Gastrocnemius medialis (tissue), 4 donors: ENCODE measurements at regions not wholly inside any gene's neighbourhood (a gene's known extent, or its start where the extent isn't known, plus 50 kb on each side); places are given as distances from the start of the nearest gene placed in this dataset.

Experiments
- ATAC-seq, 2 donors: fragments of 150-250 bp; one replicate each; pipeline ENCODE4 v1.9.1; 2016
- DNase-seq, 2 donors: peaks; one replicate each; pipeline ENCODE4 v3.0.0-alpha.2; 2019
- H3K27ac ChIP-seq, 4 donors: fragments of 200-600 bp; sonication (generic); 1 replicate in 1 of 4; 2 replicates in 3 of 4; pipeline ENCODE4 v1.5.1; 2016 to 2018; ENCODE audit warnings: mild to moderate bottlenecking in 2 of 4, moderate library complexity in 1 of 4
- H3K27me3 ChIP-seq, 3 donors: fragments of 200-600 bp; sonication (generic) in 2 of 3; 1 replicate in 1 of 3; 2 replicates in 2 of 3; pipeline versions ENCODE4 v1.5.1 to v1.6.0; 2016 to 2019; ENCODE audit warnings: mild to moderate bottlenecking in 1 of 3, moderate library complexity in 1 of 3
- H3K36me3 ChIP-seq, 2 donors: fragments of 200-600 bp; sonication (generic) in 1 of 2; one replicate each; pipeline ENCODE4 v1.5.1; 2017 to 2018
- H3K4me1 ChIP-seq, 2 donors: fragments of 200-600 bp; sonication (generic) in 1 of 2; one replicate each; pipeline ENCODE4 v1.5.1; 2016 to 2017; ENCODE audit warnings: mild to moderate bottlenecking in 2 of 2
- H3K4me3 ChIP-seq, 4 donors: fragments of 200-600 bp; sonication (generic) in 3 of 4; 1 replicate in 1 of 4; 2 replicates in 3 of 4; pipeline ENCODE4 v1.5.1; 2016 to 2019; ENCODE audit warnings: mild to moderate bottlenecking in 2 of 4
- H3K9me3 ChIP-seq, 3 donors: fragments of 200-600 bp; sonication (generic) in 2 of 3; 1 replicate in 1 of 3; 2 replicates in 2 of 3; pipeline ENCODE4 v1.5.1; 2016 to 2019
- POLR2A ChIP-seq, 2 donors: fragments of 450-650 bp; IDR thresholded peaks; one replicate each; pipeline ENCODE4 v1.6.1; 2017; ENCODE audit warnings: antibody characterized with exemption in 2 of 2, mild to moderate bottlenecking in 2 of 2, moderate library complexity in 2 of 2
- in situ Hi-C, 4 donors: fragments of 200-750 bp; cut with MboI; loops; one replicate each; pipeline versions ENCODE4 v1.15.0 to v1.8.0; 2017; ENCODE audit warnings: low sequenced_read_pairs in 4 of 4
- intact Hi-C: fragments of 100-400 bp; cut with DNase I; formaldehyde crosslinking; loops from one replicate; pipeline ENCODE4 v1.15.1; 2023; ENCODE audit warnings: low total_unique reads
- TF ChIP-seq, protein P1 (sequence below), 5 experiments: fragments of 450-650 bp in 3 of 5; fragments of 200-600 bp in 2 of 5; sonication (generic) in 2 of 5; IDR thresholded peaks in 4 of 5; conservative IDR thresholded peaks in 1 of 5; 1 replicate in 4 of 5; 2 replicates in 1 of 5; pipeline ENCODE4 v1.5.1; 2016 to 2019; ENCODE audit warnings: antibody characterized with exemption in 5 of 5, mild to moderate bottlenecking in 3 of 5, moderate library complexity in 3 of 5

DNA sequence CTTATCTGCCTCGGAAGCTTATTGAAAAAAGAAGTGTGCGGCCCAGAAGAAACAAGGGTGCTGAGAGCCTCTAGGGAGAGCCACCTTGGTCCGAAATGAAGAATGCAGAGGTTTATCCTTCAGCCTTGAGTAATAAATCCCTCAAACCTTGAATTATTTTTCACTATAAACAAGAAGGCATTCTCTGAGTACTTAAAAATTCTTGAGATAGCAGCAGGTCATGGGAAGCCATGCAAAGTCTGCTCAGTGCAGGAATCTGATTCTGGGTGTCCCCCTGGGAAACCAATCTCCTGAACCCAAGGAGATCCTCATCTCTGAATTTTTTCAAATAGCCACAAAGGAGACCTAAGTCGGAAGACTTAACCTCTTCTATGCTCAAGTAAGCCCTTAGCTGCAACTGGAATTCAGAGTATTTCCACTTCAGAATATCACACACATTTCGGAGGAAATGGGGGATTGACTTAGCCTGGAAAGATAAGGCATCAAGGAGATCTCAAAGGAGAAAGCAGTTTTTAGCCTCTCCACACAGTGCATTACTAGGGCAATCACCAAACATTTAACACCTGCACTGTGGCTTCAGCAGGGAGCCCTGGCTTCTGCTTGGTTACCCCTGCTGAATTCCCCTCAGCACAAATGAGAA, 365.0 kb downstream of the ETS1 start:
- intact Hi-C loops (no loop called here), in situ Hi-C loops (no loop called here)
- Histone ChIP-seq H3K27me3 (no peaks in the 10 kb centered on the region), H3K36me3 (no peaks in the 10 kb centered on the region), H3K4me1 (no peaks in the 10 kb centered on the region), H3K9me3 (no peaks in the 10 kb centered on the region), H3K27ac (no peak overlapping the region), H3K4me3 (no peak overlapping the region)
- ATAC-seq: no peak
- TF ChIP-seq, protein P1, sequence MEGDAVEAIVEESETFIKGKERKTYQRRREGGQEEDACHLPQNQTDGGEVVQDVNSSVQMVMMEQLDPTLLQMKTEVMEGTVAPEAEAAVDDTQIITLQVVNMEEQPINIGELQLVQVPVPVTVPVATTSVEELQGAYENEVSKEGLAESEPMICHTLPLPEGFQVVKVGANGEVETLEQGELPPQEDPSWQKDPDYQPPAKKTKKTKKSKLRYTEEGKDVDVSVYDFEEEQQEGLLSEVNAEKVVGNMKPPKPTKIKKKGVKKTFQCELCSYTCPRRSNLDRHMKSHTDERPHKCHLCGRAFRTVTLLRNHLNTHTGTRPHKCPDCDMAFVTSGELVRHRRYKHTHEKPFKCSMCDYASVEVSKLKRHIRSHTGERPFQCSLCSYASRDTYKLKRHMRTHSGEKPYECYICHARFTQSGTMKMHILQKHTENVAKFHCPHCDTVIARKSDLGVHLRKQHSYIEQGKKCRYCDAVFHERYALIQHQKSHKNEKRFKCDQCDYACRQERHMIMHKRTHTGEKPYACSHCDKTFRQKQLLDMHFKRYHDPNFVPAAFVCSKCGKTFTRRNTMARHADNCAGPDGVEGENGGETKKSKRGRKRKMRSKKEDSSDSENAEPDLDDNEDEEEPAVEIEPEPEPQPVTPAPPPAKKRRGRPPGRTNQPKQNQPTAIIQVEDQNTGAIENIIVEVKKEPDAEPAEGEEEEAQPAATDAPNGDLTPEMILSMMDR (IDR thresholded peaks at IDR 0.05 in 4 of 5, conservative IDR thresholded peaks at IDR 0.05 in 1 of 5): no peak
- TF ChIP-seq POLR2A (IDR thresholded peaks at IDR 0.05): no peak
- no peak for DNase-seq

DNA sequence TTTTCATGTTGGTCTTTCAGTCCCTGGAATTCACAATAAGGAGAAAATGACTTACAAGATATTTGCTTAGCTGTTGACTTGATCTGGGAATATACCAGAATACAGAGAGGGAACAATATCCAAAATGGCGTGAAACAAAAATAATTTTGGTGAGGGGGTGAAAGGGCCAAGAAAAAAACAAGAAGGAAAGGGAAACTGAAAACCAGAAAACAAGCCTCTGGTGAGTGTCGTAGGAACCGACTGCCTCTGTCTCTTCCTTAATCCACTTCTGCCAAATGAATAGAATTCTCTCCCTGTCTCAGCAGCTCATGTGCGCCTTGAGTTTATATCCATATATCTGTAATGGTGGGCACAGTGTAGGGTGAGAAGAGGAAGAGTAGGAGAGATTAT, 367.6 kb downstream of the ETS1 start:
- no peaks in the 10 kb centered on the region for H3K4me1 ChIP-seq
- in situ Hi-C loops: no loop called here
- ATAC-seq (no peak), DNase-seq (no peak)
- TF ChIP-seq, protein P1 (IDR thresholded peaks at IDR 0.05 in 4 of 5, conservative IDR thresholded peaks at IDR 0.05 in 1 of 5): no peak
- TF ChIP-seq POLR2A (IDR thresholded peaks at IDR 0.05): no peak
- no peak overlapping the region for H3K4me3 ChIP-seq
- no peaks in the 10 kb centered on the region for H3K27me3 ChIP-seq
- H3K36me3 ChIP-seq: no peaks in the 10 kb centered on the region
- H3K27ac ChIP-seq: no peak overlapping the region
- H3K9me3 ChIP-seq: no peaks in the 10 kb centered on the region
- intact Hi-C loops: no loop called here

DNA sequence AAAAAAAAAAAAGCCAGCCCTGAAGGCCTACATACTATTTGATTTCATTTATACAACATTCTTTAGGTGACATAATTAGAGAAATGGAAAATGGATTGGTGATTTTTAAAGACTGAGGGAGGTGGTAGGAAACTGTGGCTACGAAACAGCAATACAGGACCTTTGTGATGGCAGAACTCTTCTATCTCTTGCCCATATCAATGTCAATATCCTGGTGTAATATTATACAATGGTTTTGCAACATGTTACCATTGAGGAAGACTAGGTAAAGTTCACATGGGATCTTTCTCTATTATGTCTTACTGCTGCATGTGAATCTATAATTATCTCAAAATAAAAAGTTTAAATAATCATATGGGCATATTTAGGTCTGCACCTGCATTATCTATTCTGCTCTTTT, 371.2 kb downstream of the ETS1 start:
- Histone ChIP-seq H3K4me3 (no peak overlapping the region), H3K36me3 (no peaks in the 10 kb centered on the region), H3K27me3 (no peaks in the 10 kb centered on the region), H3K9me3 (no peaks in the 10 kb centered on the region), H3K4me1 (no peaks in the 10 kb centered on the region), H3K27ac (no peak overlapping the region)
- in situ Hi-C loops: no loop called here
- DNase-seq: no peak
- TF ChIP-seq, protein P1 (IDR thresholded peaks at IDR 0.05 in 4 of 5, conservative IDR thresholded peaks at IDR 0.05 in 1 of 5): no peak
- TF ChIP-seq POLR2A (IDR thresholded peaks at IDR 0.05): no peak
- no peak for ATAC-seq
- intact Hi-C loops: no loop called here

DNA sequence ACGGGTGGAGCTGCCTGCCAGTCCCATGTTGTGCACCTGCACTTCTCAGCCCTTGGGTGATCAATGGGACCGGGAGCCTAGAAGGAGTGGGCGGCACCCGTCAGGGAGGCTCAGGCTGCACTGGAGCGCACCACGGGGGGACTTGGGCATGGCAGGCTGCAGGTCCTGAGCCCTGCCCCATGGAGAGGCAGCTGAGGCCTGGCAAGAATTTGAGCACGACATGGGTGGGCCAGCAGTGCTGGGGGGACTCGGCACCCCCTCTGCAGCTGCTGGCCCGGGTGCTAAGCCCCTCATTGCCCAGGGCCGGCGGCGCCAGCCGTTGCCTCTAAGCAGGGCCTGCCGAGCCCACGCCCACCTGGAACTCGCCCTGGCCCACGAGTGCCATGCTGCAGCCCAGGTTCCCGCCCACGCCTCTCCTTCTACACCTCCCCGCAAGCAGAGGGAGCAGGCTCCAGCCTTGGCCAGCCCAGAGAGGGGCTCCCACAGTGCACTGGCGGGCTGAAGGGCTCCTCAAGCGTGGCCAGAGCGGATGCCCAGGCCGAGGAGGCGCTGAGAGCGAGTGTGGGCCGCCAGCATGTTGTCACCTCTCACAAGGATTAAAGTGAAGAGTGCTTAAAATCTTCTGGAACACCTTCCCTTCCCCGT, 372.0 kb downstream of the ETS1 start:
- Histone ChIP-seq H3K9me3 (no peaks in the 10 kb centered on the region), H3K4me1 (no peaks in the 10 kb centered on the region), H3K27ac (no peak overlapping the region), H3K27me3 (no peaks in the 10 kb centered on the region), H3K4me3 (no peak overlapping the region), H3K36me3 (no peaks in the 10 kb centered on the region)
- in situ Hi-C loops: no loop called here
- intact Hi-C loops: no loop called here
- DNase-seq (no peak), ATAC-seq (no peak)
- TF ChIP-seq, protein P1 (IDR thresholded peaks at IDR 0.05 in 4 of 5, conservative IDR thresholded peaks at IDR 0.05 in 1 of 5): no peak
- no peak for TF ChIP-seq POLR2A (IDR thresholded peaks at IDR 0.05)
